Skeletal muscle satellite cell (primary cell): ENCODE measurements at regions not wholly inside any gene's neighbourhood (a gene's known extent, or its start where the extent isn't known, plus 50 kb on each side); places are given as distances from the start of the nearest gene placed in this dataset. TPM values are rescaled to one million over a fixed set of nuclear protein-coding genes. Genes with fewer than 3 reads are reported as not detected.

Experiments
- H3K27me3 ChIP-seq: 2 replicates; pipeline ENCODE4 v1.7.0; 2013; ENCODE audit warnings: low read length; ENCODE audit not compliant: control insufficient read depth, insufficient read depth
- H3K36me3 ChIP-seq: 2 replicates; pipeline ENCODE4 v1.7.0; 2013; ENCODE audit warnings: mild to moderate bottlenecking, control low read depth, low read length; ENCODE audit not compliant: insufficient read depth
- H3K4me1 ChIP-seq: 2 replicates; pipeline ENCODE4 v1.7.0; 2013; ENCODE audit warnings: low read length; ENCODE audit not compliant: control insufficient read depth, insufficient read depth
- H3K4me2 ChIP-seq: 2 replicates; pipeline ENCODE4 v1.7.0; 2013; ENCODE audit warnings: mild to moderate bottlenecking, low read length
- H3K4me3 ChIP-seq: 2 replicates; pipeline ENCODE4 v1.7.0; 2013; ENCODE audit warnings: low read length
- H3K9ac ChIP-seq: 2 replicates; pipeline ENCODE4 v1.7.0; 2013; ENCODE audit warnings: mild to moderate bottlenecking, low read depth, low read length, moderate library complexity
- H3K9me3 ChIP-seq: replicated peaks from 2 replicates; pipeline ENCODE4 v1.7.0; 2013; ENCODE audit warnings: mild to moderate bottlenecking, control low read depth, low read length
- small RNA-seq: library from RNA; depleted of rRNA; stranded (forward); fragments of <200 nt; gene quantifications from one replicate; pipeline ENCODE3, GENCODE V24; 2012

DNA sequence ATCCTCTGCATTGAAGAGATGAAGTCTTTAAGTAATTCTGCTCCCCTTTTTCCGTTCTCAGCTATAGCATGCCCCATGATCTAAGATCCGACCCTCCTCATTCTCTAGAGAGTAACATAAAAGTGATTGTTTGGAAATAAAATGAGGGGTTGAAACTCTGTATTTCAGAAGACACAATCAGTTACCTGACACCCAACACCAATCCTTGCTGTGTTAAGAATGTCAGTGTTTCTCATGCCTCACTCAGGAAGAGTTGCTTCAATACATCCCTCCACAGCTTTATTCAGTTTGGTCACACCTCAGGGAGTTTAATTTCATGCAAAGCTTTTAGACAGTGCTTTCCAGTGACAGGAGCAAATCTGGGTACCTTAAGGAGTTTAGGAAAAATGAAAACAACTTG, 49.9 kb upstream of the RBBP8 start:
- no peak overlapping the region for H3K4me3 ChIP-seq

More for the DNA sequence above, 49.9 kb upstream of the RBBP8 start:
- H3K9ac ChIP-seq: no peak overlapping the region
- no peak overlapping the region for H3K4me2 ChIP-seq
- H3K4me1 ChIP-seq: no peaks in the 10 kb centered on the region
- no peaks in the 10 kb centered on the region for H3K9me3 ChIP-seq
- H3K27me3 ChIP-seq: no peaks in the 10 kb centered on the region
- no peaks in the 10 kb centered on the region for H3K36me3 ChIP-seq

Small RNAs in the stretch of these regions (small RNA-seq; reads per million reads assigned to genes)
- not detected for gene RNU6-1032P
